AG09319 (cell line): ENCODE measurements at regions not wholly inside any gene's neighbourhood (a gene's known extent, or its start where the extent isn't known, plus 50 kb on each side); places are given as distances from the start of the nearest gene placed in this dataset.

Experiments
- DNase-seq: peaks from one replicate; pipeline ENCODE4 v3.0.0-alpha.2; 2010; ENCODE audit warnings: low read depth; ENCODE audit errors: extremely low read depth
- CTCF ChIP-seq: IDR thresholded peaks from 2 replicates; pipeline ENCODE4 v1.5.1; 2011; ENCODE audit warnings: low read depth, mild to moderate bottlenecking, inconsistent platforms, low read length, moderate library complexity

GRCh38 chr3:145857956-145858355 is 303.0 kb downstream of the PLOD2 start:
- no peak for TF ChIP-seq CTCF
- no peak for DNase-seq

- no peak for TF ChIP-seq CTCF
- no peak for DNase-seq
Measured at GRCh38 chr3:145864336-145864735, 296.6 kb downstream of the PLOD2 start.

- no peak for DNase-seq
- TF ChIP-seq CTCF: no peak
Measured at GRCh38 chr3:145865399-145866018, 295.5 kb downstream of the PLOD2 start.

GRCh38 chr3:145869958-145870357 is 291.0 kb downstream of the PLOD2 start:
- no peak for TF ChIP-seq CTCF
- DNase-seq: no peak

- no peak for TF ChIP-seq CTCF
- peak; percentile 24 for DNase-seq
Measured at GRCh38 chr3:145882436-145882835, 278.5 kb downstream of the PLOD2 start.

GRCh38 chr3:145889730-145890129 is 271.3 kb downstream of the PLOD2 start:
- DNase-seq: no peak
- TF ChIP-seq CTCF: no peak

GRCh38 chr3:145892869-145893268 is 268.1 kb downstream of the PLOD2 start:
- TF ChIP-seq CTCF: no peak
- no peak for DNase-seq
